HG02678 (cell line): ENCODE measurements at regions not wholly inside any gene's neighbourhood (a gene's known extent, or its start where the extent isn't known, plus 50 kb on each side); places are given as distances from the start of the nearest gene placed in this dataset.
"Not testable (repeated sequence)": the region's sequence is repeated elsewhere in the genome, so short reads cannot be mapped to it uniquely, and the experiment has no call there.

Experiments
- ATAC-seq: cut with Tn5 transposase; IDR thresholded peaks from one replicate; pipeline ENCODE4 v1.9.1; 2021; ENCODE audit warnings: mild to moderate bottlenecking, moderate library complexity; ENCODE audit not compliant: unreplicated experiment

DNA sequence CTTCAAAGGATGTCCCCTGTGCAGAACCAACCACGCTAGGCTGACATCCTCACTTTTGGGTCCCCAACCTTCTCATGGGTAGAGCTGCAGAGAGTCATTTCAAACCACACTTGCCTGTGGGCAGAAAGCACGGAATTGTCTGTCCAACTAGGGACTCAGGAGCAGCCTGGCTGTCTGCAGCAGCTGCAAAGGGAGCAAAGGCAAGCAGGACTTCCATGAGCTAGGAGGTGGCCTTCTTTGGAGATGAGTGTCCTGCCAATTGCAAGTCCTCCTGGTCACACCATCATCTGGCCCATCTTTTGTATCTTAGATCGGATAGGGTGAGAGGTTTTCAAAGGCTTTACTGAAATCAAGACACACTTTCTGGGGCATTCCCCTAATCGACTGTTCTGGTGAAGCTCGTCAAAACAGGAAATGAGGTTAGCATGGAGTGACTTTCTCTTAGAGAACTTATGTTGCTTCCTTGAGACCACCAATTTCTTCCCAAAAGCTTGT, 222.3 kb upstream of the PLGLB2 start:
- peak; percentile 57 for ATAC-seq

DNA sequence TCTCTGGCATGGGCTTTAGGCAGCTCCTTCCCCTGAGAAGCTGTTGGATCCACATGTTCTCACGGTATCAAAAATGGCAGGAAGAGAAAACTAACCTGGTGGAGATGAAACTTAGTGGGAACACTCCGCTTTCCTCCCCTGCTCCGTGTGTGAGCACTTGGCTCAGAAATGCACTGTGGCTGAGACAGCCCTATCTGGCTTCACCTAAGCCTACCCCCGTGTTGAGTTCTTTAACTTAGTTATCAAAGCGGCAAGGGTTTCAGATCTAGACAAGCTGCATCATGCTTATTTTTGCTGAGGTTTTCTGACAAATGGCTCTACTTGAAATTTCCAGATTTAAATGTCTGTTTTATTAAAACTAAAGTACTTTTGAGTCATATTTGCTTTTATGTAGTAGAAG, 221.6 kb upstream of the PLGLB2 start:
- not testable (repeated sequence) for ATAC-seq

DNA sequence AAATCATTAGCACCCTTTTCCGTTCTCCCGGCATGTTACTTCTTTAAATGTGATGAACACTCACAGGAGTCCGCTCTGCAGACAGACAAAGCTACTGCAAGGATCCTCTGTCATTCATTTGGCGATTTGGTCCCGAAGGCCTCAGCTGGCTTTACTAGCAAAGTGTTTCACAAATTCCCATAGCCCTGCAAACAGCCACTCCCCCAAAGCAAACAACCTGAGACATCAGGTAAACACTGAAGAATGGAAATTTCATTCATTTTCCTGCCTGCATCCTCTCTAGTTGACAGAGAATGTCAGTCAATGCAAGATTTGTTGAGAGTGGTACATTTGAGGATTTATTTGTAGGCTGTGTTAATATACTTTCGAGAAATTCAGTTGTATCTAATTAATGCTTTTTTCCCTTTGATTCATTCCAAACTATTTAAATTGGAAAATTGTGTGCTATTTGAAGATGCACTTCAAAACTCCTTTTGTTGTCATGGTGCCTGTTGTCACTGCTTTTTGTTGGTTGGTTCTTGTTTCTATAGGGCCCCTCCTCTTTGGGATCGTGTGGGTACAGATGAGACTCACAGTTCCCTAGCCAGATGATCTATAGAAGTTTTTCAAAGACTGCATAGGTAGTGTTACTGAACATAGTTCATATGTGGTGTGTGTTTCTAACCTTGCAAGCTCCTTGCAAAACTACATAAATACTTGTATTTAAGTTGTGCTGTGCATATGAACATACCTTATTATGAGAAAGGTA, 215.7 kb upstream of the PLGLB2 start:
- ATAC-seq = not testable (repeated sequence)

DNA sequence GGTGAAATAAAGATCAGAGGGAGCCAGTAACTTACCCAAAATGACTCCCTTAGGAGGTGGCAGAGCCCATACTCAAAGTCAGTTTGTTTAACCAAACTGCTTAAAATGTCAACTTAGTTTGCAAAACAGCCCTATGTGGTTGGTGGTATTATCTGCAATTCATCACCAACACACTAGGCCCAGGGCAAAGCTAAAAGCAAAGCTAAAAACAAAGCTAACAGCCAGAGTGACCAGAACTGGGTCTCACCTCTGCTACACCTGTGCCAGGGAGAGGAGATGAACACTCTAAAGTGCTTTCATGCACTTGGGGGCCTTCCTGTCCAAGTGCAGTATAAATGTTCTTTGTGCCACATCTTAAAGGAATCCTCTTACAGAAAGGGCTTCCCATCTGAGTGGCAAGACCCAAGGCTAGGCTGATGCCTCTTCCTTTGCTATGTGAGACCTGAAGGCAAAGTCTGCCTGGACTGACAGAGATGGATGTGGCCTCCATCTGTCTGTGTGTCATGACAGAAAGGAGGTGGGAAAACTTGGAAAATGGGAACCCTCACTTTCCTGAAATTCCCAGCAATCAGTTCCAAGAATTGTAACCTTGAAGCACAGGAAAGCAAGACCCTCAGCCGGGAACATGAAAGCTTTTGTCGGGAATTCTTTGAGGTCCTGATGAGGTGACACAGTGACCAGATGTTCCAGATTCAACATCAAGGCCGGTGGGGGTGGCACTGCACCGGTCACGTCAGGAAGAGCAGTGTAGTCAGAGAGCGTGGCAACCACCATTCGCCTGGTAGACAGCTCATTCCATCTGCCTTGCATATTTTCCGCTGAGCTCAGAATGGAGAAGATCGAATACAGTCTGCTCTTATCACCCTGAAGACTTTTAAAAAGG, 214.3 kb upstream of the PLGLB2 start:
- not testable (repeated sequence) for ATAC-seq

DNA sequence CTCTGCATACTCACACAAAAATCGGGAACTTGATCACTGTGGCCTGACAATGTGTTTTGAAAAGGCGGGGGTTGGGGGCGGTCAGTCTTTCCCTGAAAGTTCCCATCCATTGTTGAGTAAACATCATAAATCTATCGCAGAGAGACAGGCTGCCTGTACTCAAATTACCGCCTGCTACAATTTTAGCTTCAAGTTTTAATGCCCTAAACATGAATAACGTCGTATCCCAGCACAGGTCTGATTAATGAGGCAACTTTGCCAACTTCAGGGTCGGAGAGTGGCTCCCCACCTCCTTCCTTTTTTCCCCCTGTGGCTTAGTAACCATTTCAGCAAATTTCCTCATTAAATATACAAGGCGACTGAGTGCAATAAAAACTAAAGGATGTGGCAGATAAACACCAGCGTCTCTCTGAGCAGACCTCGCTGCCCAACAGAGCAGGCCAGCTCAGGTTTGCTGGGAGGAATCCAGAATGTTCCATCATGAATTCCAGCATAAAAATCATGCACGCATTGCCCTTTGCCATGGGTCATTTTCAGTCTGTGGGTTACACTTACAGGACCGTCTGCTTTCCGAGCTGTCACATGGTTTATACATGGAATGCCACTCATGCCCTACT, 213.5 kb upstream of the PLGLB2 start:
- not testable (repeated sequence) for ATAC-seq

GRCh38 chr2:87536427-87536826, 211.5 kb upstream of the PLGLB2 start:
- ATAC-seq = not testable (repeated sequence)

DNA sequence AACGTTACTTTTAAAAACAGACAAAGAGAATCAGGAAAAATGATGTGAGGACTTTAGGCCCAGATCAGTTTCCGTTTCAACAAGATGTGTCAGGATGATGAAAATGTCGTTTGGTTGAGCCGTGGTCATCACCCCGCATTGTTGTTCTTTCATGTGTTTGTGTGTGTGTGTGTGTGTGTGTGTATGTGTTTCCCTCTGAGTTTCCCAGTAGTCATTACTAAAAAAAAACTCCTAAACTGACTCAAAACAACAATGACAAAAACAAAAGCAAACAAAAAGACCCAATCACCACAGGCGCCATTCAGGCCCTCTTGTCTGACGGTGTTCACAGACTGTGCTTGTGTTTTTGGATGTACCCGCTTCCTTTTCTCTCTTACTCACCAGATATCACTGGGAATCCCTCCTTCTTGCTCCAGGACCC, 210.6 kb upstream of the PLGLB2 start:
- ATAC-seq = not testable (repeated sequence)

DNA sequence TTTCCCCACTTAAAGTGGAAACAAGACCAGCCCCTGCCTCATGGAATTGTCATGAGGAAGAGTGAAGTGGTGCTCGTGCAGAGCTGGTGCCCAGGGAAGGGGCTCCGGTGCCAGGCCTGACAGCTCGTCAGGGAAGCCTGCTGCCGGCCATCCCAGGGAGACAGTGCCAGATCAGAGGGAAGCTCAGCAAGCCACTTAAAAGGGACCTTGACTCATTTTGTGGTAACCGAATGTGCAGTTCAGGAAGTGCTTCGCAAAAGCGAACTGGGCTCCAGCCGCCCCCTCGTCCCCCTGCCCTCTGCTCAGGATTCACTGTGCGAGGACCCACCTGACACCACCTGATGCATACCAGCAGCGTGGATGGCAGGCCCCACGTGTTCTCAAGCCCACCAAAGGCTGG, 209.6 kb upstream of the PLGLB2 start:
- not testable (repeated sequence) for ATAC-seq

DNA sequence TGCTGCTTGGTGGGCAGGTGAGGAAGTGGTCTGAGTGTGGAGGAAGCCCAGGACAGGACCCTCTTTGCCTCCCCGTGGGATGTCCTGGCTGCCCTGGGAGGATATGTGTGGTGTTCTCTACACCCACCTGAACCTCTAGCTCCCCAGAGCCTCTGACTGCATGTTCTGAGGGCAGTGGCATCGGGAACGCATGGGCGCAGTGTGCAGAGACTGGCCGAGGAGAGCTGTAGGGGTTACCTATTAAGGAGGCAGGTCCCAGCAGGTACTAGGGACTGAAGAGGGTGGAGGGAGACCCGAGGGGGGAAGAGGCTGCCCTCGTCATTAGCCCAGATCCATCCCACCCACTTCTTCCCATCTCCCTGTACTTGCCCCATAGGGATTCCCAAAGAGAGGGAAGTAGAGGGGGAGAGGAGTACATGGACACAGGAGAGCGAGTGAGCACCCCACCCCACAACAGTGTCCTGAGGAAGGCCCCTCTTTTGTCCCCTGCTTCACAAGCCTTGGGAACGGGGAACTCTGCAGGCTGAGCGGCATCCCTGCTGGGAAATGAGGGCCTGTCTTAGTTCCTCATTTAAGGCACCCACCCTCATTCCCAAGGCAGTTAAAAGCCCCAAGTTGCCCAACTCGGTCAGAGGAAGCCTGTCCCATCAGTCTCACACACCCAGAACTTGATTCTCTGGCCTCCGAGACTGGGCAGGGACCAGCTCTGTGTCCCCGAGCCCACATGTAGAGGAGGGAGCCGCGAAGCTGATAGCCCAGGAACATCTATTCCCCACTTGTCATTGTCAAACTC, 208.5 kb upstream of the PLGLB2 start:
- ATAC-seq = not testable (repeated sequence)

- ATAC-seq = not testable (repeated sequence)
Measured at GRCh38 chr2:87540242-87540641, 207.6 kb upstream of the PLGLB2 start.

DNA sequence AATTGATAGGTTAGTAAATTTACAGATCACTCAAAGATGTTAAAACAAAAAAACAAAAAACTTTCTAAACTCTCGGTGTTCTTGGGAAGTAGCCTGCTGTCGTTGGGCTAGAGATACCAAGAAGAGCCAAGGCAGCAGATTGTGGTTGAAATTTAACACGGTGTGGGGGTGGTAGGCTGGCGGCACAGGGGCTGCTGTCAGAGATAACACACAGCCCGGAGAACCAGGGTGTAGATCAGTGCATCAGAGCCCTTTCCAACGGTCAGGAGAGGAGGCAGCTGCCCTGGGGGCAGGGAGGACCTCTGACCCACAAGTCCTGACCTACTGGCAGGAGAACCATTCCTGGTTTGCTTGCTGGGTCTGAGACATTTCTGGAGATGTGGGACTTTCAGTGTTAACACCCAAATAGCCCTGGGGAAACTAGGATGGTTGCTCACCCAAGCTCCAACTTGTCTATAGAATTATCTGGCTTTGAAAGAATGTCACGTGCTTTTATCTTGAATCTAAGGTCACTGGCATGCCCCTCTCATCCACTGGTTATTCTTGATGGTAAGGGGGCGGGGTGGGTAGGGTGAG, 205.2 kb upstream of the PLGLB2 start:
- not testable (repeated sequence) for ATAC-seq

GRCh38 chr2:87543797-87544196, 204.1 kb upstream of the PLGLB2 start:
- ATAC-seq = not testable (repeated sequence)

DNA sequence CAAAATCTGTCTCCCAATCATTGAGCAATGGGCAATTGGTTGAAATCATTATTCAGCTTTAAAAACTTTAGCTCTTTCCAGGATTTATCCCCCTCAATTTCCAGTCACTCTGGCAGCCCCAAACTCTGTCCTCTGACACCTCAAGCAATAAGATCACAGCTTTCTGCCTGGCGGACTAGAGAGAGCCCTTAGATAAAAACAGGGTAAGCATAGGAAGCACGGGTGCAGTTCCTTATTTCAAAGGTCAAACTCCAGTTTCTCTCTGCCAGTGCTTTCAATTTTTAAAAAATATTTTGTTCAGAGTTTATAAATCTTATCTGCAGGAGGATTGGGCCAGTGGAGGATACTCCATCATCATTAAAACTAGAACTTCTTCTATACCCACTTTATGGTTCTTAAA, 200.8 kb upstream of the PLGLB2 start:
- not testable (repeated sequence) for ATAC-seq

GRCh38 chr2:87547966-87548365, 199.9 kb upstream of the PLGLB2 start:
- not testable (repeated sequence) for ATAC-seq

DNA sequence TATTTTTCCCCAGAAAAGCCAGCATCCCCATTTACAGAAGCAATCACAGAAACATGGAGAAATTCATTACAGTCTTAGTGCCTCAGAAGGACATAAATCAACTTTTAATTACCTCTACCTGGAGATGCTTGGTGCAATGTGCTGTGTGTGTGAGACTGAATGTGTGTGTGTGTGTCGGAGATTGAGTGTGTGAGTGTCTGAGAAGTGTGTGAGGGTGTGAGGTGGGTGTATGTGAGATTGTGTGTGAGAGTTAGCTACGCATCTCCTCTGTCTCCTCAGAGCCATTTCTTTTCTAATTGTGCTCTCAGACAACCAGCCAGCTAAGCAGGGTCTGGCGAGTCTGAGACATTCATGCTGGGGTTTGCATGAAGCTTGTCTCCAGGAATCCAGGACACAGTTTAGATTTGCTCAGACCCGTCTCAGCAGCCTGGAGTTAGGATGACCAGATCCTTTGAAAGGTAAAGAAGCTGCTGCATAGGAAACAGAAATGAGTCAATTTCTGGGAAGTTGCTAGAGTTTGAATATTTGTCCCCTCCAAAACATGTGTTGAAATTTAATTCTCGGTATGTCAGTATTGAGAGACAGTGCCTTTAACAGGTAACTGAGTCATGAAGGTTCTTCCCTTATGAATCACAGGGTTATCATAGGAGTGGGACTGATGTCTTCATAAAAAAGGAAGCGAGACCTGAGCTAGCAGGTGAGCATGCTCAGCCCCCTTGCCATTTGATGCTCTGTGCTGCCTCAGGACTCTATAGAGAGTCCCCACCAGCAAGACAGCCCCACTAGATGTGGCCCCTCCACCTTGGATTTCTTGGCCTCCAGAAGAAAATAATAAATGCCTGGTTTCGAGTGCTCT, 199.0 kb upstream of the PLGLB2 start:
- ATAC-seq = not testable (repeated sequence)

DNA sequence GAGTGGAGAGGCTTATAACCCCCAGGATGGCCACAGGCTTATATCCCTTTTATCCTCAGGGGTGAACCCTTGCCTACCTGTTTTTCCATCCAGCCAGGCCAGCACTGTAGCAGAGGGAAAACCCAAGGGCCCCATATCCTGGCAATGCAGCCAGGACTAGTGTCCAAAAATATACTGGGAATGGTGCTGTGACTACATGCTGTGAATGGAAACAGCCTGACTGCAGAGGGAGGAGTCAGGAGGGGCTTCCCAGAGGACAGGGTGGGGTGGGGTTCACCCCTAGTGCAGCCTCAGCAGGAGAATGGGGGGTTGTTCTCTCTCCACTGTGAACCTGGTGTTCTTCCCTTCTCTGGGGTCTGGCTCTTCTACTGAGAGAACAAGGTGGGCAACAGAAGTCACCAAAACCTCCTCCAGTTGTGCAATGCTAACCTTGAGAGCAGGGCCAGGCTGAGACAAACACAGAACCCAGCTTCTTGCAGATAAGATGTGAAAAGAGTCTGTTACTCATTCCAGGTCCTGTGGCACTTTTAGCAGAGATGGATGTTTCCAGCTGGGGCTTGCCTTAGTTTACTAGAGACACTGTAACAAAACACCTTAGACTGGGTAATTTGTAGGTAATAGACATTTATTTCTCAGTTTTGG, 198.2 kb upstream of the PLGLB2 start:
- ATAC-seq = not testable (repeated sequence)

DNA sequence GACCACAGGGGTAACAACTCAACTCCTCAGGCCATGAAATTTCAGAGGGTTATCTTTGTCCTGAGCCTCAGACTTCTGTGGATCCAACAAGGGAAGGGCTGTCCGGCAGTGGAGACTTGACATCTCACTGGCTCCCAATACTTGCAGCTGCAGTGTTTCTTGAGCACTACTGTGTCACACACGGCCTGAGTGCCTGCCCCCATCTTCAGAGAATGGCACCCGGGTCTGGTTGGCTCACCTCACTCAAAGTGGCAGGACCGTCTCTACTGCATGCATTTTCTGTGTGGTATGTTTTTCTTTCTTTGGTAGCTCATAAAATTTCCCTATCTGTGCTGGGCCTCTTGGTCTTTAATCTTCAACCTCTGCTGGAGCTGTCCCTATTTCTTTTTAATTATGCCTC, 193.2 kb upstream of the PLGLB2 start:
- ATAC-seq = not testable (repeated sequence)

GRCh38 chr2:87555082-87555481, 192.8 kb upstream of the PLGLB2 start:
- not testable (repeated sequence) for ATAC-seq

DNA sequence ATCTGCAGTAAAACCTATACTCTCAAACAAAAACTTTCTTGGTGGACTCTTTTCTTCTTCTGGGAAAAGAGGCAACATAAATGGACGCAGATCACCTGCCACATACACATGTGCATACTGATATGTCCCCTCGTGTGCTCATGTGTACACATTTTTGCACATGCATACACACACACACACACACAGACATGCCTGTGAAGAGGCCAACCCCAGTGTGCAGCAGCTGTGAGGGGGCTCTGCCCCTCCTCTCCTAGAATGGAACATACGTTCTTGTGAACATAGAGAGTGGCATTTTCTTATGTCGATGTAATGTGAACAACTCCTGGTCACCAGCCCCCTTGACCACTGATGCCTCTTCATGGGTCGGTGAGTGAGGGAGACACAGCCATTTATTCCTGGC, 188.9 kb upstream of the PLGLB2 start:
- ATAC-seq = not testable (repeated sequence)
